ENCODE measurements at regions not wholly inside any gene's neighbourhood (a gene's known extent, or its start where the extent isn't known, plus 50 kb on each side); places are given as distances from the start of the nearest gene placed in this dataset.

DNA sequence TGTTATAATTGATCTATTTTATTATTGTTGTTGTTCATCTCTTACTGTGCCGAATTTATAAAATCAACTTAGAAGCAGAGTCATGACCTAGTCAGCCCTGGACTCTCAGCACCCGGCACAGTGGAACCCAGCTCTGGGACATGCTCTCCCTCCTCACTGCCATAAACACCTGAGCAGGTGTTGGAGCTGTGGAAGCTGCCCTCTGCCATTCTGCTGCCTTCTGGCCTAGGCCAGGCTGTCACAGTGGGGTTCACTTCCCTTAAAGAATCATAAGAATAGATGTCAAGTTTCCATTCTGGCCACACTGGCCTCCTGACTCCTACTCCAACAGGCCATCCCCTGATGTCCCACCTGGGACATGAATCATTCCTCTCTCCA is 192.2 kb downstream of the ZFP36L2 start:
- no peaks in the 10 kb centered on the region for H3K36me3 Mint-ChIP-seq (ENCODE audit: low read depth)
- no peak overlapping the region for H3K4me3 Mint-ChIP-seq
- H3K27ac Mint-ChIP-seq: no peak overlapping the region
- peaks cover 3% of the 10 kb centered on the region for H3K4me1 Mint-ChIP-seq (ENCODE audit: low read depth)
- no peaks in the 10 kb centered on the region for H3K9me3 Mint-ChIP-seq
- no peaks in the 10 kb centered on the region for H3K27me3 Mint-ChIP-seq (ENCODE audit: low read depth)

DNA sequence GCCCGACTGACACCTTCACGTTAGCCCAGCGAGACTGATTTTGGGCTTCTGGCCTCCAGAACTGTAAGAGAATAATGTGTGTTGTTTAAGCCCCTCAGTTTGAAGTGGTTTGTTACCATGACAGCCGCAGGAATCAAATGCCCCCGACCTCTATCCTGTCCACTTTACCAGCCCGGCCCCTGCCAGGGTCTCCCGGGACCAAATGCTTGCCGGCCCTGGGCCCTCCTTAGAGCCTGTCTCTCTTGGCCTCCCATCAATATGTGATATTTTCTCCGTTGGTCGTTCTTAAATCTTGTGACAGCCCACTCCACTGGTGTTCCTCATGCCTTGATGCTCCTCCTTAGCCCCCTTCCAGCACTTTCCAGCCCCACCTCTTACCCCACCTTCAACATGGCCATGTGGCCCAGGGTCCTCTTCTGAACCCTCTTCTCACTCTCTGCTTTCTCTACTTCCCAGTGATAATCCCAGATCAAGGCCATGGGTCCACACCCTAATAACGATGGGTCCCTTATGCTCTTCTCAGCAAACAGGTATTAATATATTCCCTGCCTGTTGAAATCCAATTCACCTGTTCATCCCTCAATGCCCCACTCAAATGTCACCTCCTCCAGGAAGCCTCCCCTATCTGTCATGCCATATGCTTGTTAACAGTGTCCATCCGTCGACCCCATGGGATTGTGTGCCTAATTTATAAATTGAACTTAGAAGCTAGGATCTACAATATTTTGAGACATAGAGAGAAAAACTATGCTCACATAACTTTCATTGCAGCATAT is 192.8 kb downstream of the ZFP36L2 start:
- no peak overlapping the region for H3K27ac Mint-ChIP-seq
- no peaks in the 10 kb centered on the region for H3K27me3 Mint-ChIP-seq (ENCODE audit: low read depth)
- no peak overlapping the region for H3K4me3 Mint-ChIP-seq
- no peaks in the 10 kb centered on the region for H3K9me3 Mint-ChIP-seq
- H3K36me3 Mint-ChIP-seq (ENCODE audit: low read depth): no peaks in the 10 kb centered on the region
- H3K4me1 Mint-ChIP-seq (ENCODE audit: low read depth): peaks cover 3% of the 10 kb centered on the region

DNA sequence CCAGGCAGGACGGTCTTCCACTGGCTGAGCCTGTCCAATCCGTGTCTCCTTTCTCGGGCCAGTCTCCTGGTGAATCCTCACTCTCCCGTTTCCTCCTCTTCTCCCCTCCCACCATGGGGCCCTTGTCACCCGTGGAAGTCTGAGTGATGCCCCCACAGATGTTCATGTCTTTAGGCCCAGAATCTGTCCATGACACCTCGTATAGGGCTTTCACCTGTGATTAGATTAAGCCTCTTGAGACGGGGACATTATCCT is 193.5 kb downstream of the ZFP36L2 start:
- no peaks in the 10 kb centered on the region for H3K27me3 Mint-ChIP-seq (ENCODE audit: low read depth)
- no peak overlapping the region for H3K4me3 Mint-ChIP-seq
- H3K27ac Mint-ChIP-seq: no peak overlapping the region
- H3K36me3 Mint-ChIP-seq (ENCODE audit: low read depth): no peaks in the 10 kb centered on the region
- H3K9me3 Mint-ChIP-seq: no peaks in the 10 kb centered on the region
- H3K4me1 Mint-ChIP-seq (ENCODE audit: low read depth): peaks cover 3% of the 10 kb centered on the region

DNA sequence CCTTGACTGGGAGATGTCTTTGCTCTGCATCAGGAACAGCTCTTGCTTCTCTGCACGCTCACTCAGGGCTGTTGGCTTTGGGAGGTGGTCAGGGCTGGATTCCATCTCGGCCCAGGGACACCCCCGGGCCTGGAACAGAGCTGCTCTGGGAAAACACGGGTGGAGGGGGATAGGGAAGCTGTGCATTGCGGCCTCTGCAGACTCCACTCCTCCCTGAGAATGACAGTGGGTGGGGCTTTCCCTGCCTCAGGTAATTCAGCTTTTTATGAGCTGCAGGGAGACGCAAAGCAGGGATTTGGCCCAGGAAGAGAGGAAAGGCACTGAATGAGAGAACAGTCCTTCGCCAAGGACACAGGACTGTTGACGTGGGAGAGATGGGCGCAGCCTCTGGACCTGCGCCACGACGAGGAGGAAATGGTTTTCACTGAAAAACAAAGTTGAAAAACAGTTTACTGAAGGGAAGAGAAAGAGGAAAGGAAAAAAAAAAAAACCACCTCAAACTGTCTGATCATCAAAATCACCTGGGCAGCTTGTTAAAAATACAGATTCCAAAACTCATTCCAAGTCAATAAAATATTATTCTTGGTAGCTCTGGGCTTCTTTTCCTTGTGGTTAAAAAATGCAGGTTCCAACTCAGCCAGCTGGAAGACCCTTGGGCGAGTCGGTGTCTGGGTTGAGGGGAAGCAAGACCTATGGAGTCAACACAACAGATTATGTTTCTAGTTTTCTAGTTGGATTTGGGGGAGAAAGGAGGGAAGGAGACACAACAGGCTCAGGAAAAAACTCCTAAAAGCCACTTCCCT is 194.0 kb downstream of the ZFP36L2 start:
- Mint-ChIP-seq H3K27me3 (ENCODE audit: low read depth) (no peaks in the 10 kb centered on the region), H3K4me1 (ENCODE audit: low read depth) (peaks cover 3% of the 10 kb centered on the region), H3K36me3 (ENCODE audit: low read depth) (no peaks in the 10 kb centered on the region), H3K4me3 (no peak overlapping the region), H3K27ac (no peak overlapping the region), H3K9me3 (no peaks in the 10 kb centered on the region)

DNA sequence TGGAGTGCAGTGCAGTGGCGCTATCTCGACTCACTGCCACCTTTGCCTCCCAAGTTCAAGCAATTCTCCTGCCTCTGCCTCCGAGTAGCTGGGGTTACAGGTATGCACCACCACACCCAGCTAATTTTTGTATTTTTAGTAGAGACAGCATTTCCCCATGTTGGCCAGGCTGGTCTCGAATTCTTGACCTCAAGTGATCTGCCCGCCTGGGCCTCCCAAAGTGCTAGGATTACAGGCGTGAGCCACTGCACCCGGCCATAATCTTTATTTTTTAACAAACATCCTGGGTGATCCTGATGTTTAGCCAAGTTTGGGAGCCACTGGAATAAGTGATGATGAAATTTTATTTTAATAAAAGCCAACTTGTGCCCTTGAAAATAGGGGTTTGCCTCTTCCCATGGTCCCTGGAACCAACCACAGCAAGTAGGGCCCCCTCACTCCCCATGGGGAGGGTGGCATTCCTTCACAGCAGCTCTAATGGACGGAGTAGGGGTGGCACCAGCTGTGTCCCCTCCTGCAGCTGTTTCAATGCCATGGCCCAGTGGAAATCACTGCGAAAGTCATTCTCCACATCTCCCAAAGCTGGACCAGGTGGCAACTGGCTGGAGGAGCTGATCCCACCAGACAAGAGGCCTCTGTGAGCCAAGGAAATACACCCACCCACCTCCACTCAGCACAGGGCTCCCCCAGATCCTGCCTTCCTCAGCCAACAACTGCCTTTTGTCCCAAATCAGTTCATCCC is 194.8 kb downstream of the ZFP36L2 start:
- Mint-ChIP-seq H3K9me3 (no peaks in the 10 kb centered on the region), H3K27me3 (ENCODE audit: low read depth) (no peaks in the 10 kb centered on the region), H3K4me3 (no peak overlapping the region), H3K36me3 (ENCODE audit: low read depth) (no peaks in the 10 kb centered on the region), H3K4me1 (ENCODE audit: low read depth) (peaks cover 3% of the 10 kb centered on the region), H3K27ac (no peak overlapping the region)

DNA sequence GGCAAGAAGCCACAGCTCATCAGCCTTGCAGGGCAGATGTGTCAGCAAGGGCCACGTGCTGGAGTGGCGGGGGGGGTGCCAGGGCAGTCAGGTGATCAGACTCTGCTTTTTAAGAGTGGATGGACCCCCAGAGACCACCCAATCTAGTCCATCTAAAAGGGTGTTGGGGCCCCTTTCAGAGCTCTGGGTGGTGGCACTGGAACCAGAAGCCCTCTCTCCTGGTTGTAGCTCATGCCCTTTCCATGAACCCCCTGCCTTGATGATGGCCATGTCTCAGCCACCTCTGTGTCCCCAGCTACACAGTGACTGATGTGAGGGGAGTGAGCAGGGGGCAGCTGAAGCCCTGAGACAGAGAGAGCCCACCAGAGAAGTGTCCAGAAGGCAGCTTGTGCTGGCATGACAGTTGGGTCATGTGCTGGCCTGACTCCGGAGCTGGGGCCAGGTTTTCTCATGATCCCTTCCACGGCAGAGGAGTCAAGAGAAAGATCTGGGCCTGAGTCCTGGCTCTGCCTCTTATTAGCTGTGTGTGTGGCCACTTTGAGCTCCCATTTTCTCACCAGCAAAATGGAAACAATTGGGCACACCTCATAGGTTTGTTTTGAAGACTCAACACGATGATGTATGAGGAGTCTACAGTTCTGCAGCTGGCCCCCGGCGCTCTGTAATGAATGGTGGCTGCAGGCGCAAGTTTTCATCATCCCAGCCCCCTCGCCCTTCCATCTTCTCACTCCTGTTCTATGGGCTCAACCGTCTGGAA is 195.7 kb downstream of the ZFP36L2 start:
- Mint-ChIP-seq H3K4me3 (no peak overlapping the region), H3K9me3 (no peaks in the 10 kb centered on the region), H3K4me1 (ENCODE audit: low read depth) (peaks cover 3% of the 10 kb centered on the region), H3K27ac (no peak overlapping the region), H3K27me3 (ENCODE audit: low read depth) (no peaks in the 10 kb centered on the region), H3K36me3 (ENCODE audit: low read depth) (no peaks in the 10 kb centered on the region)

DNA sequence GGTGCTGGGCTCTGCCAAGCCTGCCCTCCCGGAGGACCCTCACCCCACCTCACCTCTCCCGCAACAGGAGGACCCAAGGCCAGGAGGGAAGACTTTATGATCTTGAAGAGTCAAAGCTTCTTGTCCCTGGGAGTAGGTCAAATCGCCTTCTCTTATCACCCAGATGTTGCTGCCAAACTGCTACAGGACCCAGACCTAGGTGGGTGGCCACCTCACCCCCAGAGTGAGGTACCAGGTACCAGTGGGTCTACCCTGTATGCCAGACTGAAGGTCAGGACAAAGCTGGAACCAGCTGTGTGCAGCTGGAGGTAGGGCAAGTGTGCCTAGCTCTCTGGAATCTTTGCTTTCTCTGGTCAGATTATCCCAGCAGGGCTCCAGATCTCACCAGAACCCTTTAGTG is 197.2 kb downstream of the ZFP36L2 start:
- Mint-ChIP-seq H3K4me3 (no peak overlapping the region), H3K27me3 (ENCODE audit: low read depth) (no peaks in the 10 kb centered on the region), H3K4me1 (ENCODE audit: low read depth) (peaks cover 6% of the 10 kb centered on the region), H3K9me3 (no peaks in the 10 kb centered on the region), H3K27ac (no peak overlapping the region), H3K36me3 (ENCODE audit: low read depth) (no peaks in the 10 kb centered on the region)

DNA sequence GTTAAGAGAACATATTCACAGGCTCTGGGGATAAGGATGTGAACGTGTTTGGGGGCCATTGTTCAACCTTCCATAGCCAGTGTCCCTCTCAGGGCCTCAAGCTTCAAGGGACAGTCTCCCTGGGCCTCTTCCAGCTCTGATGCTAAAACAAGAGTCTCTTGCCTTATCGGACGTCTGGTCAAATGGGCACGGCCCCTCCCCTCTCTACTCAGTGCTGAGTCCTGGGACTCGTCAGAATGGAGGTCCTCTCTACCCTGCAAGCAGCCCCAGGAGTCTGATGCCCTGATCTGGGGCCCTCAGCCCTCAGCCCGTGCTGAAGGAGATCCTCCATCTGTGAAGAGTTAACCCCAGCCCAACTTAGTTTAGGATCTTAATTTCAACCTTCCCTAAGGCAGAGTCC is 198.2 kb downstream of the ZFP36L2 start:
- H3K27me3 Mint-ChIP-seq (ENCODE audit: low read depth): no peaks in the 10 kb centered on the region
- no peak overlapping the region for H3K4me3 Mint-ChIP-seq
- no peak overlapping the region for H3K27ac Mint-ChIP-seq
- H3K36me3 Mint-ChIP-seq (ENCODE audit: low read depth): no peaks in the 10 kb centered on the region
- H3K9me3 Mint-ChIP-seq: no peaks in the 10 kb centered on the region
- H3K4me1 Mint-ChIP-seq (ENCODE audit: low read depth): peaks cover 6% of the 10 kb centered on the region

DNA sequence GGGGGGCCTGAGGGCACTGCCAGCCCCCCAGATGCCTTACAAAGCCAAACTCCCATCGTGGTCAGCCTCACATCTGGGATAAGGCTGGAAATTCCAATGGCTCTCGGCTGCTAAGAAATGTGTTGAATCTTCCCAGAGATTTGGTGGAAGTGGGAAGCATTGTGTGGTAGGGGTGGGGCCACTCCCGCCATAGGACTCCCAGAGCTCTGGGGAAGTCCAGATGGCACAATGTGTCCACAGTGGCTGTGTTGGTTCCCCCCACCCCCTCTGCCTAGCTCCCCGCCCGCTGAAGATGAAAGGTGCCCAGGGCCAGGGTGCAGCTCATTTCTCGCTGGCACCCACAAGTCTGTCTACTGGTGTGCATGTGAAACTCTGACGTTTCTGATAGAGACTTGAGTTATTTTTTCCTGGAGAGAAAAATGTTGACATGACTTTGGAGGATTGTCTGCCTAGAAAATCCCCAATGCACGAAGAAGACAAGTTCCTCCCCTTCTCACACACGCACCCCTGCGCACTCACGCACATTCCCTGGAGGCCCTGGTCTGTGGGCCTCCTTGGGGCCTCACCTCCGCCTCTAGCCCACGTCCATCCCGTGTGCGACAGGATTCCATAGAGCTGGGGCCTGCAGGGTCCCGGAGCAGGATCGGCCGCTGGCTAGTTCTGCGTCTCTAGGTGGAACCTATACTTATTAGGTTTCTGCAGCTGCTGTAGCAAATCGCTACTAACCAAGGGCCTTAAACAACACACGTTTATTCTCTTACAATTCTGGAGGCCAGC is 199.1 kb downstream of the ZFP36L2 start:
- no peaks in the 10 kb centered on the region for H3K27me3 Mint-ChIP-seq (ENCODE audit: low read depth)
- peaks cover 4% of the 10 kb centered on the region for H3K4me1 Mint-ChIP-seq (ENCODE audit: low read depth)
- peaks cover 3% of the 10 kb centered on the region for H3K36me3 Mint-ChIP-seq (ENCODE audit: low read depth)
- no peak overlapping the region for H3K4me3 Mint-ChIP-seq
- no peak overlapping the region for H3K27ac Mint-ChIP-seq
- peaks cover 7% of the 10 kb centered on the region for H3K9me3 Mint-ChIP-seq

DNA sequence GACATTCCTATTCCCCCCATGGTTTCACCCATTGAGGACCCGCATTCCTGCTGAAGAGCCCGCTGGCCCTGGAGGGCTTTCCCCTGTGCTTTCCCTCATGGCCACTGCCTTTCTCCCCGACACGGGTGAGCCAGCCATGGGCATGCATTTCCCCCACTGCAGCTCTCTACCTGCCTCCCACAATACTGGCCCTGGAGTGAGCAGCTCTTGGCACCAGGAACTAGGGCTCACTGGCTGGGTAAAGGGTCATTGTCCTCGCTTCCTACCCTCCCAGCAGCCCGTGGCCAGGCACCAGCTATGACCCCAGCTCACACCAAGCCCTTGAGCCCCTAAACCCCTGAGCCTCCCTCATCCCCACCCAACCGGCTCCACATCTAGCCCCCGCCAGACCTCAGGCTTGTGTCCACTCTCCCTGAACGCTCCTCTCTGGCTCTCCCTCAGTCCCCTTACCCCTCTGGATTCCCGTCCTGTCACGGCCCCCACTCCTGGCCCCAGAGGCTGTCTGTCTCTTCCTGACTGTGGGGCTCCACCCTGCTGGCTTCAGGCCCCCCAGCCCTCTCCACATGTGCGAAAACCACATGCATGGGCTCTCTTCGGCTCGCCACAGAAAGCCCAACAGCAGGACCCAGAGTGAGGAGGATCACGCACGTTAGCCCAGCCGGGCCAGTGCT is 199.8 kb downstream of the ZFP36L2 start:
- Mint-ChIP-seq H3K36me3 (ENCODE audit: low read depth) (peaks cover 3% of the 10 kb centered on the region), H3K27me3 (ENCODE audit: low read depth) (no peaks in the 10 kb centered on the region), H3K4me3 (no peak overlapping the region), H3K9me3 (peaks cover 8% of the 10 kb centered on the region), H3K27ac (no peak overlapping the region), H3K4me1 (ENCODE audit: low read depth) (peaks cover 4% of the 10 kb centered on the region)

DNA sequence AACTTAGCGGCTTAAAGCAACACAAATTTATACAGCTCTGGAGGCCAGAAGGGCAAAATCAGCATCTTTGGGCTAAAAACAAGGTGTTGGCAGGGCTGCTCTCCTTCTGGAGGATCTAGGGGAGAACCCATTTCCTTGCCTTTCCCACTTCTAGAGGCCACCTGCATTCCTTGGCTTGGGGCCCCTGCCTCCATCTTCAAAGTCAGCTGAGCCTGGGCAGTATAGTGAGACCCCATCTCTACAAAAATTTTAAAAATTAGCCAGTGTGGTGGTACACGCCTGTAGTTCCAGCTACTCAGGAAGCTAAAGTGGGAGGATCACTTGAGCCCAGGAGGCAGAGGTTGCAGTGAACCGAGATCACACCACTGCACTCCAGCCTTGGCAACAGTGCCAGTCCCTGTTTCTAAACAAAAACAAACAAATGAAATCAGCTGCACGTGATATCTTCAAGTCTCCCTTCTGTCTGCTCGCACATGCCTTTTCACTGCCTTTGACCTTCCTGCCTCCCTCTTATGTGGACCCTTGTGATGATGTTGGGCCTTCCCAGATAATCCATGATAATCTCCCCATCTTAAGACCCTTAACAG is 200.6 kb downstream of the ZFP36L2 start:
- peaks cover 8% of the 10 kb centered on the region for H3K9me3 Mint-ChIP-seq
- no peak overlapping the region for H3K4me3 Mint-ChIP-seq
- no peak overlapping the region for H3K27ac Mint-ChIP-seq
- peaks cover 4% of the 10 kb centered on the region for H3K4me1 Mint-ChIP-seq (ENCODE audit: low read depth)
- no peaks in the 10 kb centered on the region for H3K27me3 Mint-ChIP-seq (ENCODE audit: low read depth)
- peaks cover 3% of the 10 kb centered on the region for H3K36me3 Mint-ChIP-seq (ENCODE audit: low read depth)

DNA sequence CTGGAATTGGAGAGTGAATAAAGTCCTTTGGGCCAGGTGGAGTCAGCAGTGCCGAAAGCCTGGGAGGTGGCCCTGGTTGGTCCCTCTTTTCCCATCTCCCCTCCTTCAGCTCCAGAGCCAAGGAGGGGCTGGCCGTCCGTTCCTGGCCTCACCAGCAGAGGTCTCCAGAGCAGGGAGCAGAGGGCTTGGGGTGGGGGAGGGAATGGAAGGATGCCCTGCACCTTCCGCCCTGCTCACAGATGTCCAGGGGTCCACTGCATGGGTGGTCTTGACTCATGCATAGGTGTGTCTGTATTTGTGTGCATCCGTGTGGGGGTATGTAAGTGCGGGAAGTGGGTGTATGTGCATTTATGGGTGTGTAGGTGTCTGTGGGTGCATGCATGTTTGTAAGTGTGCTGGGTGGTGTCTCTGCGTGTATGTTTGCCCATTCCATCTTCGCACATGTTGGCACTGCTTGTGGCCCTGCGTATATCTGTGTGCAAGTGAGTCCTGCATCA is 201.8 kb downstream of the ZFP36L2 start:
- Mint-ChIP-seq H3K4me3 (no peak overlapping the region), H3K27me3 (ENCODE audit: low read depth) (no peaks in the 10 kb centered on the region), H3K9me3 (peaks cover 8% of the 10 kb centered on the region), H3K36me3 (ENCODE audit: low read depth) (peaks cover 3% of the 10 kb centered on the region), H3K27ac (no peak overlapping the region), H3K4me1 (ENCODE audit: low read depth) (peaks cover 4% of the 10 kb centered on the region)

Measured in T-helper 1 cell treated with Interleukin-12 subunit alpha and Interleukin-12 subunit beta and Interleukin-4 antibody, amounts not matched to agents 30 μg/mL and 1 μg/mL, for 36 hours (primary cell).